HEK293 (cell line): ENCODE measurements at regions not wholly inside any gene's neighbourhood (a gene's known extent, or its start where the extent isn't known, plus 50 kb on each side); places are given as distances from the start of the nearest gene placed in this dataset.

Experiments
- CTCF ChIA-PET: fragments of 350-600 bp; formaldehyde crosslinking; extraction: SDS; loops from one replicate; lab custom pipeline; 2021; ENCODE audit warnings: antibody characterized with exemption; lab: Yijun Ruan, JAX
- POLR2A ChIA-PET: fragments of 300-600 bp; formaldehyde crosslinking; extraction: SDS; loops from one replicate; lab custom pipeline; 2020; ENCODE audit warnings: antibody characterized with exemption, inconsistent platforms; lab: Yijun Ruan, JAX
- H3K27ac ChIP-seq: fragments of 200-500 bp; sonication (Bioruptor generic); 2 replicates; pipeline ENCODE4 v1.5.1; 2014; ENCODE audit warnings: low read depth, low read length, control low read depth, inconsistent platforms; ENCODE audit errors: extremely low read depth
- H3K36me3 ChIP-seq, 2 experiments: fragments of 200-500 bp in 1 of 2; sonication (Bioruptor generic) in 1 of 2; 1 replicate in 1 of 2; 2 replicates in 1 of 2; pipeline ENCODE4 v1.5.1; 2014 to 2017; ENCODE audit warnings: inconsistent platforms in 2 of 2, low read length in 2 of 2; ENCODE audit not compliant: control insufficient read depth in 2 of 2, insufficient read depth in 1 of 2
- H3K4me1 ChIP-seq: fragments of 200-500 bp; sonication (Bioruptor generic); 2 replicates; pipeline ENCODE4 v1.5.1; 2014; ENCODE audit warnings: mild to moderate bottlenecking, low read length, inconsistent platforms; ENCODE audit not compliant: control insufficient read depth, insufficient read depth
- H3K4me3 ChIP-seq: 2 replicates; pipeline ENCODE4 v1.5.1; 2011; ENCODE audit warnings: low read depth, mild to moderate bottlenecking, control low read depth, low read length, moderate library complexity
- H3K9me3 ChIP-seq: fragments of 200-500 bp; sonication (Bioruptor generic); 2 replicates; pipeline ENCODE4 v1.5.1; 2014; ENCODE audit warnings: low read depth, low read length, inconsistent platforms; ENCODE audit not compliant: control insufficient read depth, insufficient read depth
- ATF2 ChIP-seq: fragments of 450-650 bp; formaldehyde crosslinking; IDR thresholded peaks from 2 replicates; pipeline ENCODE4 v1.5.1; 2016; ENCODE audit warnings: missing biosample characterization, missing genetic modification characterization, low read depth
- BCL11B ChIP-seq: fragments of 450-650 bp; formaldehyde crosslinking; IDR thresholded peaks from 2 replicates; pipeline ENCODE4 v1.5.1; 2016; ENCODE audit warnings: low read depth, missing biosample characterization, missing genetic modification characterization
- CTCF ChIP-seq: fragments of 450-650 bp; formaldehyde crosslinking; IDR thresholded peaks from 2 replicates; pipeline ENCODE4 v1.5.1; 2016; ENCODE audit warnings: missing biosample characterization, missing genetic modification characterization
- KLF9 ChIP-seq: fragments of 450-650 bp; formaldehyde crosslinking; IDR thresholded peaks from 2 replicates; pipeline ENCODE4 v1.5.1; 2016; ENCODE audit warnings: missing biosample characterization, missing genetic modification characterization, low read depth
- ZBTB8A ChIP-seq: fragments of 450-650 bp; formaldehyde crosslinking; IDR thresholded peaks from 2 replicates; pipeline ENCODE4 v1.5.1; 2016; ENCODE audit warnings: missing biosample characterization, missing genetic modification characterization
- ZNF114 ChIP-seq: fragments of 450-650 bp; formaldehyde crosslinking; IDR thresholded peaks from 2 replicates; pipeline ENCODE4 v1.5.0; 2017; ENCODE audit warnings: missing biosample characterization, missing genetic modification characterization
- ZNF214 ChIP-seq: fragments of 450-650 bp; formaldehyde crosslinking; IDR thresholded peaks from 2 replicates; pipeline ENCODE4 v1.5.1; 2017; ENCODE audit warnings: missing biosample characterization, mild to moderate bottlenecking, missing genetic modification characterization, borderline replicate concordance
- ZNF223 ChIP-seq: fragments of 450-650 bp; formaldehyde crosslinking; IDR thresholded peaks from 2 replicates; pipeline ENCODE4 v1.5.1; 2016; ENCODE audit warnings: missing biosample characterization, missing genetic modification characterization
- ZNF24 ChIP-seq: fragments of 450-650 bp; formaldehyde crosslinking; IDR thresholded peaks from 2 replicates; pipeline ENCODE4 v1.5.1; 2016; ENCODE audit warnings: missing biosample characterization, missing genetic modification characterization
- ZNF341 ChIP-seq: fragments of 450-650 bp; formaldehyde crosslinking; IDR thresholded peaks from 2 replicates; pipeline ENCODE4; 2016; ENCODE audit warnings: low read depth, missing biosample characterization, missing genetic modification characterization
- ZNF354C ChIP-seq: fragments of 450-650 bp; formaldehyde crosslinking; IDR thresholded peaks from 2 replicates; pipeline ENCODE4 v1.5.1; 2016; ENCODE audit warnings: missing biosample characterization, missing genetic modification characterization, low read depth, borderline replicate concordance
- ZNF362 ChIP-seq: fragments of 450-650 bp; formaldehyde crosslinking; IDR thresholded peaks from 2 replicates; pipeline ENCODE4 v1.5.1; 2016; ENCODE audit warnings: missing biosample characterization, missing genetic modification characterization
- ZNF514 ChIP-seq: fragments of 450-650 bp; formaldehyde crosslinking; IDR thresholded peaks from 2 replicates; pipeline ENCODE4 v1.5.1; 2016; ENCODE audit warnings: missing biosample characterization, missing genetic modification characterization
- ZNF521 ChIP-seq: fragments of 450-650 bp; formaldehyde crosslinking; IDR thresholded peaks from 2 replicates; pipeline ENCODE4 v1.5.1; 2017; ENCODE audit warnings: missing biosample characterization, mild to moderate bottlenecking, missing genetic modification characterization
- ZNF548 ChIP-seq: fragments of 450-650 bp; formaldehyde crosslinking; IDR thresholded peaks from 2 replicates; pipeline ENCODE4 v1.5.1; 2016; ENCODE audit warnings: missing biosample characterization, missing genetic modification characterization
- ZNF549 ChIP-seq: fragments of 450-650 bp; IDR thresholded peaks from 2 replicates; pipeline ENCODE4 v1.5.1; 2018; ENCODE audit warnings: missing biosample characterization, missing genetic modification characterization, mild to moderate bottlenecking, inconsistent platforms, moderate library complexity
- ZNF654 ChIP-seq: fragments of 450-650 bp; formaldehyde crosslinking; IDR thresholded peaks from 2 replicates; pipeline ENCODE4 v1.5.1; 2016; ENCODE audit warnings: low read depth, missing biosample characterization, missing genetic modification characterization
- ZSCAN5A ChIP-seq: fragments of 450-650 bp; formaldehyde crosslinking; IDR thresholded peaks from 2 replicates; pipeline ENCODE4 v1.5.1; 2016; ENCODE audit warnings: missing biosample characterization, missing genetic modification characterization

- Histone ChIP-seq H3K36me3 (no peaks in the 10 kb centered on the region), H3K27ac (no peak overlapping the region), H3K4me3 (no peak overlapping the region), H3K9me3 (no peaks in the 10 kb centered on the region), H3K4me1 (no peaks in the 10 kb centered on the region)
- no peak for TF ChIP-seq ZNF114 (tag by site-specific recombination)
- POLR2A ChIA-PET: no interaction called here
- CTCF ChIA-PET: no interaction called here
Measured at GRCh38 chr18:75959150-75959549, 531.6 kb upstream of the SMIM21 start.

- no peaks in the 10 kb centered on the region for H3K36me3 ChIP-seq
- CTCF ChIA-PET: interaction anchor here (0.6 kb wide), 1 partner anchor 85 kb away, joined by 3 read pairs; no protein-coding TSS in a partner anchor
- no peak overlapping the region for H3K27ac ChIP-seq
- TF ChIP-seq CTCF (tag by site-specific recombination) (no peak), ZNF223 (tag by site-specific recombination) (no peak), ZNF548 (no peak), ZBTB8A (no peak), ZNF521 (no peak), KLF9 (tag by site-specific recombination) (no peak), ZSCAN5A (no peak), ZNF214 (tag by site-specific recombination) (no peak), ZNF514 (tag by site-specific recombination) (no peak), ZNF24 (tag by site-specific recombination) (no peak), ZNF549 (tag by site-specific recombination) (no peak), ZNF354C (tag by site-specific recombination) (no peak), ZNF362 (tag by site-specific recombination) (no peak), BCL11B (tag by site-specific recombination) (no peak), ATF2 (no peak), ZNF654 (tag by site-specific recombination) (no peak), ZNF341 (no peak)
- no peak overlapping the region for H3K4me3 ChIP-seq
- H3K9me3 ChIP-seq: no peaks in the 10 kb centered on the region
- POLR2A ChIA-PET: no interaction called here
- H3K4me1 ChIP-seq: no peaks in the 10 kb centered on the region
Measured at GRCh38 chr18:75958683-75959082, 531.2 kb upstream of the SMIM21 start.
